OCI-LY7 (cell line): ENCODE measurements at regions not wholly inside any gene's neighbourhood (a gene's known extent, or its start where the extent isn't known, plus 50 kb on each side); places are given as distances from the start of the nearest gene placed in this dataset.

Experiments
- BruUV-seq: library from RNA; stranded (reverse); fragments of 400-500 nt; replicated peaks from 2 replicates; lab custom pipeline; 2021; lab: Mats Ljungman, UMichigan
- CTCF ChIA-PET: fragments of 300-600 bp; sonication (Branson Sonifier 250); formaldehyde crosslinking; loops from one replicate; lab custom pipeline; 2022; ENCODE audit warnings: antibody characterized with exemption; ENCODE audit not compliant: unreplicated experiment; lab: Charles Lee
- POLR2A ChIA-PET: fragments of 300-600 bp; sonication (Branson Sonifier 250); formaldehyde crosslinking; loops from one replicate; lab custom pipeline; 2022; ENCODE audit warnings: antibody characterized with exemption; lab: Charles Lee
- DNase-seq: peaks from one replicate; pipeline ENCODE4 v3.0.0-alpha.2; 2015; ENCODE audit warnings: low spot score
- H2AFZ ChIP-seq: fragments of 200-600 bp; sonication (generic), shearing (Covaris generic); 2 replicates; pipeline ENCODE4 v1.6.1; 2014; ENCODE audit warnings: mild to moderate bottlenecking, antibody characterized with exemption, low read length, moderate library complexity
- H3K27ac ChIP-seq: fragments of 200-600 bp; sonication (generic); 2 replicates; pipeline ENCODE4 v1.5.1; 2014; ENCODE audit warnings: mixed run types, low read depth, mild to moderate bottlenecking, moderate library complexity, low read length, inconsistent platforms; ENCODE audit not compliant: poor library complexity, severe bottlenecking
- H3K36me3 ChIP-seq: fragments of 200-600 bp; sonication (generic); 2 replicates; pipeline ENCODE4 v1.6.1; 2014; ENCODE audit warnings: mild to moderate bottlenecking, antibody characterized with exemption, low read length, moderate library complexity, mixed read lengths; ENCODE audit not compliant: insufficient read depth
- H3K4me1 ChIP-seq: fragments of 200-600 bp; sonication (generic); 2 replicates; pipeline ENCODE4 v1.5.1; 2014; ENCODE audit warnings: mild to moderate bottlenecking, low read length; ENCODE audit not compliant: insufficient read depth, poor library complexity, severe bottlenecking
- H3K4me2 ChIP-seq: fragments of 200-600 bp; sonication (generic); 2 replicates; pipeline ENCODE4 v1.6.1; 2014; ENCODE audit warnings: mild to moderate bottlenecking, low read length
- H3K4me3 ChIP-seq: fragments of 200-600 bp; sonication (generic); 2 replicates; pipeline ENCODE4 v1.5.1; 2014; ENCODE audit warnings: mild to moderate bottlenecking, low read depth, low read length; ENCODE audit not compliant: poor library complexity, severe bottlenecking
- H3K79me2 ChIP-seq: fragments of 200-600 bp; sonication (generic); 2 replicates; pipeline ENCODE4 v1.6.1; 2016; ENCODE audit warnings: low read depth, mild to moderate bottlenecking, low read length, moderate library complexity, mixed read lengths; ENCODE audit not compliant: insufficient read depth
- H3K9me2 ChIP-seq: fragments of 200-600 bp; sonication (generic); 2 replicates; pipeline ENCODE4 v1.6.1; 2016; ENCODE audit warnings: mild to moderate bottlenecking, low read length, mixed read lengths; ENCODE audit not compliant: insufficient read depth
- H3K9me3 ChIP-seq: fragments of 200-600 bp; sonication (generic); 2 replicates; pipeline ENCODE4 v1.6.1; 2014; ENCODE audit warnings: mild to moderate bottlenecking, mixed run types, low read length, mixed read lengths
- H4K20me1 ChIP-seq: fragments of 200-600 bp; sonication (generic); 2 replicates; pipeline ENCODE4 v1.6.1; 2014; ENCODE audit warnings: mild to moderate bottlenecking, antibody characterized with exemption, low read length, moderate library complexity, mixed read lengths; ENCODE audit not compliant: insufficient read depth
- EZH2phosphoT487 ChIP-seq: fragments of 200-600 bp; sonication (generic); IDR thresholded peaks from 2 replicates; pipeline ENCODE4 v1.6.1; 2018; ENCODE audit warnings: low read depth, borderline replicate concordance, mild to moderate bottlenecking, mixed run types, antibody characterized with exemption, low read length, moderate library complexity, mixed read lengths
- intact Hi-C: fragments of 100-400 bp; cut with micrococcal nuclease; formaldehyde crosslinking; loops from one replicate; pipeline ENCODE4 v1.10.0; 2022; ENCODE audit not compliant: unreplicated experiment
- TF ChIP-seq, protein P1 (sequence below): fragments of 200-600 bp; sonication (generic); conservative IDR thresholded peaks from 2 replicates; pipeline ENCODE4 v1.5.1; 2014; ENCODE audit warnings: mild to moderate bottlenecking, antibody characterized with exemption, low read length, moderate library complexity, mixed read lengths

DNA sequence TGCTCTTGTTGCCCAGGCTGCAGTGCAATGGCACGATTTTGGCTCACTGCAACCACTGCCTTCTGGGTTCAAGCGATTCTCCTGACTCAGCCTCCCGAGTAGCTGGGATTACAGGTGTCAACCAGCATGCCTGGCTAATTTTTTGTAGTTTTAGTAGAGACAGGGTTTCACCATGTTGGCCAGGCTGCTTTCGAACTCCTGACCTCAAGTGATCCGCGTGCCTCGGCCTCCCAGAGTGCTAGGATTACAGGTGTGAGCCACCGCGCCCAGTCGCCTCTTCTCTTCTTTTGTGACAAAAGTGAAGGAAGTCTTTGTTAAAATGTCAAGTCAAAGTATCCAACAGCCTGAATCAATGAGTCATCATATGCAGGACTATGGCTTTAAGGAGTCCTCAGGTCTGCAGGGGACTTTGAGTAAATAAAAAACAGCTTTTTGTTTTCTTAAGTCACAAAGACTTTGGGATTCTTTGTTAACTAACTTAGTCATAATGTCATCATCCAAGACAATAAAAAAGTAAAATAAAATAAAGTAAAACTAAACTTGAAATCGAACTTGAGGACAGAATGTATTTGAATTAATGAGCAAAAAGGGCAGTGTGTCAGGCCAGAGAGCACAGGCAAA lies 1153.2 kb downstream of the SUCLG1 start:
- POLR2A ChIA-PET, result no interaction called here
- CTCF ChIA-PET, result no interaction called here
- Histone ChIP-seq H2AFZ (no peak overlapping the region), H3K4me3 (no peak overlapping the region), H3K4me1 (no peaks in the 10 kb centered on the region), H4K20me1 (no peaks in the 10 kb centered on the region), H3K9me2 (no peaks in the 10 kb centered on the region), H3K9me3 (no peaks in the 10 kb centered on the region), H3K4me2 (no peak overlapping the region), H3K27ac (no peak overlapping the region), H3K36me3 (no peaks in the 10 kb centered on the region), H3K79me2 (no peaks in the 10 kb centered on the region)
- no peak for TF ChIP-seq EZH2phosphoT487
- TF ChIP-seq, protein P1, sequence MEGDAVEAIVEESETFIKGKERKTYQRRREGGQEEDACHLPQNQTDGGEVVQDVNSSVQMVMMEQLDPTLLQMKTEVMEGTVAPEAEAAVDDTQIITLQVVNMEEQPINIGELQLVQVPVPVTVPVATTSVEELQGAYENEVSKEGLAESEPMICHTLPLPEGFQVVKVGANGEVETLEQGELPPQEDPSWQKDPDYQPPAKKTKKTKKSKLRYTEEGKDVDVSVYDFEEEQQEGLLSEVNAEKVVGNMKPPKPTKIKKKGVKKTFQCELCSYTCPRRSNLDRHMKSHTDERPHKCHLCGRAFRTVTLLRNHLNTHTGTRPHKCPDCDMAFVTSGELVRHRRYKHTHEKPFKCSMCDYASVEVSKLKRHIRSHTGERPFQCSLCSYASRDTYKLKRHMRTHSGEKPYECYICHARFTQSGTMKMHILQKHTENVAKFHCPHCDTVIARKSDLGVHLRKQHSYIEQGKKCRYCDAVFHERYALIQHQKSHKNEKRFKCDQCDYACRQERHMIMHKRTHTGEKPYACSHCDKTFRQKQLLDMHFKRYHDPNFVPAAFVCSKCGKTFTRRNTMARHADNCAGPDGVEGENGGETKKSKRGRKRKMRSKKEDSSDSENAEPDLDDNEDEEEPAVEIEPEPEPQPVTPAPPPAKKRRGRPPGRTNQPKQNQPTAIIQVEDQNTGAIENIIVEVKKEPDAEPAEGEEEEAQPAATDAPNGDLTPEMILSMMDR, result no peak
- intact Hi-C loops, result loop anchor here (2.0 kb wide), 1 partner anchor 13 kb away; no protein-coding TSS in a partner anchor
- BruUV-seq, result no TSS peak
- no peak for DNase-seq

DNA sequence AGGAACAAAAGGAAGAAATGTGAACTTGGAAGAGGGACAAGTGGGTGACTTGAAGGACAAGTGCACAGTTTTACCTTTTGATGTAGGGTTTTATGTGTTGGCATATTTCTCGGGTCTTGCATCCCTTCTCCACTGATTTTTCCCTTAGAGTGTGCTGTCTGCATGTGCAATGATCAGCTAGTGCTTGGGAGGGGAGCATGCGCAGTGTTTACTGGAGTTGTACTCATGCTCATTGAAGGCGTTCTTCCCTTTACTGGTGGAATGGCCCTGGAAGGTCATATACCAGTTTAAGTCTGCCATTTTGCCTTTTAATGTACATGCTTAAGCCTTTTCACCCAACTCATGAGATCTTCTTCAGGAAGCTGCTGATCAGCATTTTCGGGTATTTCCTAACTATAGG lies 1168.0 kb downstream of the SUCLG1 start:
- no peak overlapping the region for H3K4me2 ChIP-seq
- H3K36me3 ChIP-seq, result no peaks in the 10 kb centered on the region
- H3K79me2 ChIP-seq, result no peaks in the 10 kb centered on the region
- H3K27ac ChIP-seq, result no peak overlapping the region
- intact Hi-C loops, result no loop called here
- no TSS peak for BruUV-seq
- no peaks in the 10 kb centered on the region for H3K9me3 ChIP-seq
- POLR2A ChIA-PET, result no interaction called here
- no peaks in the 10 kb centered on the region for H3K4me1 ChIP-seq
- H3K4me3 ChIP-seq, result no peak overlapping the region
- no peak for TF ChIP-seq EZH2phosphoT487
- TF ChIP-seq, protein P1, result no peak
- CTCF ChIA-PET, result no interaction called here
- H4K20me1 ChIP-seq, result no peaks in the 10 kb centered on the region
- no peaks in the 10 kb centered on the region for H3K9me2 ChIP-seq
- no peak overlapping the region for H2AFZ ChIP-seq
- DNase-seq, result no peak

DNA sequence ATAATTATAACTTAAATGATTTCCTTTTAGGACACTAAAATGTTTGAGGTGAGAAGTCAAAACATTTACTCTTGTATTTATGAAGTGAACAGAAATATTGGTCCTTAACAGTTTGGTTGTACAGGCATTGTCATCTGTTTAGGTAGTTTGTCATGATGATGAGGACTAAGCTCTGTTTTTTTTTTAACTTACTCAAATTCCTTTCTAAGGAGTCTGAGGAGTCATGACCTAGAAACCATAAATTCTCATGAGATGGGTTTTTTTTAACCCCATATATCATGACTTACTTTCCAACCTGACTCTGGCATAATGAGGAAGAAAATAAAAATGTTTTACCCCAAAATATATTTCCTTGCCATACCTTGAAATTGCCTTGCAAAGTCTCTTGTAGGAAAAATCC lies 1176.2 kb downstream of the SUCLG1 start:
- Histone ChIP-seq H3K4me2 (no peak overlapping the region), H3K79me2 (no peaks in the 10 kb centered on the region), H4K20me1 (no peaks in the 10 kb centered on the region), H3K27ac (no peak overlapping the region), H3K9me2 (no peaks in the 10 kb centered on the region), H3K4me1 (no peaks in the 10 kb centered on the region), H3K4me3 (no peak overlapping the region), H3K9me3 (no peaks in the 10 kb centered on the region), H3K36me3 (no peaks in the 10 kb centered on the region), H2AFZ (no peak overlapping the region)
- ChIA-PET POLR2A (no interaction called here), CTCF (no interaction called here)
- intact Hi-C loops, result no loop called here
- BruUV-seq, result no TSS peak
- TF ChIP-seq, protein P1, result no peak
- no peak for TF ChIP-seq EZH2phosphoT487
- no peak for DNase-seq
